ENCODE measurements at regions not wholly inside any gene's neighbourhood (a gene's known extent, or its start where the extent isn't known, plus 50 kb on each side); places are given as distances from the start of the nearest gene placed in this dataset.

- TF ChIP-seq POLR2A (IDR thresholded peaks at IDR 0.05; ENCODE audit: low read depth, low read length) (no peak), TAF1 (IDR thresholded peaks at IDR 0.05; ENCODE audit: low read depth, low read length) (no peak), POLR2AphosphoS5 (IDR thresholded peaks at IDR 0.05; ENCODE audit: low read depth, low read length) (no peak), PAX5 (IDR thresholded peaks at IDR 0.05; ENCODE audit: insufficient read depth, low read length, severe bottlenecking) (no peak), SPI1 (IDR thresholded peaks at IDR 0.05; ENCODE audit: low read depth, low read length) (no peak)
Measured at GRCh38 chr7:17415955-17416354, 117.5 kb downstream of the AHR start.
